Natural killer cell (primary cell): ENCODE measurements at regions not wholly inside any gene's neighbourhood (a gene's known extent, or its start where the extent isn't known, plus 50 kb on each side); places are given as distances from the start of the nearest gene placed in this dataset.

Experiments used
- ATAC-seq, 3 donors: fragments of 150-1000 bp in 2 of 3; fragments of 200-7000 bp in 1 of 3; cut with Tn5 transposase; 1 replicate in 1 of 3; 2 replicates in 2 of 3; pipeline ENCODE4 v1.10.0; 2021; ENCODE audit warnings: mild to moderate bottlenecking in 2 of 3, moderate library complexity in 2 of 3
- DNase-seq, 2 donors: peaks; one replicate each; pipeline versions ENCODE4 v3.0.0 to v3.0.0-alpha.2; 2013 to 2021; ENCODE audit warnings: mixed read lengths in 1 of 2
- H3K27ac ChIP-seq: one replicate; pipeline ENCODE4 v1.5.1; 2013; ENCODE audit warnings: mild to moderate bottlenecking, low read length
- H3K27me3 ChIP-seq: one replicate; pipeline ENCODE4 v1.6.1; 2013; ENCODE audit warnings: low read length; ENCODE audit not compliant: control insufficient read depth, insufficient read depth
- H3K36me3 ChIP-seq: one replicate; pipeline ENCODE4 v1.6.1; 2013; ENCODE audit warnings: low read length; ENCODE audit not compliant: control insufficient read depth, insufficient read depth
- H3K4me1 ChIP-seq: one replicate; pipeline ENCODE4 v1.6.1; 2013; ENCODE audit warnings: low read length; ENCODE audit not compliant: control insufficient read depth, insufficient read depth
- H3K4me3 ChIP-seq: one replicate; pipeline ENCODE4 v1.5.1; 2013; ENCODE audit warnings: low read length
- H3K9me3 ChIP-seq: one replicate; pipeline ENCODE4 v1.6.1; 2013; ENCODE audit warnings: low read length; ENCODE audit not compliant: control insufficient read depth, insufficient read depth
- H3K27ac Mint-ChIP-seq, 2 donors: one replicate each; pipeline ENCODE4 v1.8.0; 2022; ENCODE audit warnings: mild to moderate bottlenecking in 2 of 2, mixed read lengths in 2 of 2, moderate library complexity in 1 of 2
- H3K27me3 Mint-ChIP-seq, 2 donors: one replicate each; pipeline ENCODE4 v1.8.0; 2022; ENCODE audit warnings: low read depth in 2 of 2, mixed read lengths in 2 of 2
- H3K36me3 Mint-ChIP-seq: one replicate; pipeline ENCODE4 v1.8.0; 2022; ENCODE audit warnings: mixed read lengths
- H3K4me1 Mint-ChIP-seq, 2 donors: one replicate each; pipeline ENCODE4 v1.8.0; 2022; ENCODE audit warnings: mixed read lengths in 2 of 2
- H3K4me3 Mint-ChIP-seq: one replicate; pipeline ENCODE4 v1.8.0; 2022; ENCODE audit warnings: mild to moderate bottlenecking, moderate library complexity, mixed read lengths
- H3K9me3 Mint-ChIP-seq, 2 donors: one replicate each; pipeline ENCODE4 v1.8.0; 2022; ENCODE audit warnings: mixed read lengths in 2 of 2
- WGBS: methylation state at CpG from one replicate; pipeline ENCODE4 v1.1.7; 2013; ENCODE audit warnings: missing lambda C conversion rate; ENCODE audit not compliant: insufficient coverage; 5-methylcytosine and 5-hydroxymethylcytosine counted together
- intact Hi-C: fragments of 100-400 bp; cut with micrococcal nuclease; formaldehyde crosslinking; loops from one replicate; pipeline ENCODE4 v1.14.2; 2022
- TF ChIP-seq, protein P1 (sequence below): fragments of 200-600 bp; IDR thresholded peaks from one replicate; pipeline ENCODE4 v1.8.0; 2022; ENCODE audit warnings: antibody characterized with exemption

DNA sequence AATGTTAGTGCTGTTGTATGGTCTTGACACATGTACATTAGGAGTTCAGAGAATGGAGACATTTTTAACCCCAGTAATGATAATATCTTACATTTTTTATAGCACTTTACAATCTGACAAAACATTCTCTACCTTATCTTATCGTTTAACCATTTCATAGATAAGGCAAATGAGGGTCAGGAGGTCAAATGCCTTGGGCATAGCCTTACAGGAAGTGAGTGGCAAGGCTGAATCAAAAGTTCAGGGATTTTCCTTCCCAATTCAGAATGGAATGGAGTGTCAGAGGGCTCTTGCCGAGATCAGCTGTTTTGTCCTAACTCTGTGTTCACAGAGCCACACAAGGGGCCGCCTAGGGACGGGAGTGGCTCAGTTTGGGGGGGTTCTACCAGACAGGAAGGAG lies 57.6 kb upstream of the AK4 start:
- peak in 1 of 3 donors; percentile 38 for ATAC-seq
- Mint-ChIP-seq H3K9me3 (no peaks in the 10 kb centered on the region), H3K4me1 (peaks cover 5 to 8% of the 10 kb centered on the region in 2 donors), H3K27ac (no peak overlapping the region), H3K4me3 (no peak overlapping the region), H3K27me3 (peaks cover under 1 to 7% of the 10 kb centered on the region in 2 donors), H3K36me3 (no peaks in the 10 kb centered on the region)
- no peaks in the 10 kb centered on the region for H3K27me3 ChIP-seq
- DNase-seq, result no peak
- H3K27ac ChIP-seq, result no peak overlapping the region
- no peak overlapping the region for H3K4me3 ChIP-seq
- no peaks in the 10 kb centered on the region for H3K9me3 ChIP-seq
- intact Hi-C loops, result no loop called here
- no peaks in the 10 kb centered on the region for H3K36me3 ChIP-seq
- 79% methylated on average over 4 of the region's 4 CpGs for WGBS
- TF ChIP-seq, protein P1, sequence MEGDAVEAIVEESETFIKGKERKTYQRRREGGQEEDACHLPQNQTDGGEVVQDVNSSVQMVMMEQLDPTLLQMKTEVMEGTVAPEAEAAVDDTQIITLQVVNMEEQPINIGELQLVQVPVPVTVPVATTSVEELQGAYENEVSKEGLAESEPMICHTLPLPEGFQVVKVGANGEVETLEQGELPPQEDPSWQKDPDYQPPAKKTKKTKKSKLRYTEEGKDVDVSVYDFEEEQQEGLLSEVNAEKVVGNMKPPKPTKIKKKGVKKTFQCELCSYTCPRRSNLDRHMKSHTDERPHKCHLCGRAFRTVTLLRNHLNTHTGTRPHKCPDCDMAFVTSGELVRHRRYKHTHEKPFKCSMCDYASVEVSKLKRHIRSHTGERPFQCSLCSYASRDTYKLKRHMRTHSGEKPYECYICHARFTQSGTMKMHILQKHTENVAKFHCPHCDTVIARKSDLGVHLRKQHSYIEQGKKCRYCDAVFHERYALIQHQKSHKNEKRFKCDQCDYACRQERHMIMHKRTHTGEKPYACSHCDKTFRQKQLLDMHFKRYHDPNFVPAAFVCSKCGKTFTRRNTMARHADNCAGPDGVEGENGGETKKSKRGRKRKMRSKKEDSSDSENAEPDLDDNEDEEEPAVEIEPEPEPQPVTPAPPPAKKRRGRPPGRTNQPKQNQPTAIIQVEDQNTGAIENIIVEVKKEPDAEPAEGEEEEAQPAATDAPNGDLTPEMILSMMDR, result no peak
- H3K4me1 ChIP-seq, result peaks cover 5% of the 10 kb centered on the region

DNA sequence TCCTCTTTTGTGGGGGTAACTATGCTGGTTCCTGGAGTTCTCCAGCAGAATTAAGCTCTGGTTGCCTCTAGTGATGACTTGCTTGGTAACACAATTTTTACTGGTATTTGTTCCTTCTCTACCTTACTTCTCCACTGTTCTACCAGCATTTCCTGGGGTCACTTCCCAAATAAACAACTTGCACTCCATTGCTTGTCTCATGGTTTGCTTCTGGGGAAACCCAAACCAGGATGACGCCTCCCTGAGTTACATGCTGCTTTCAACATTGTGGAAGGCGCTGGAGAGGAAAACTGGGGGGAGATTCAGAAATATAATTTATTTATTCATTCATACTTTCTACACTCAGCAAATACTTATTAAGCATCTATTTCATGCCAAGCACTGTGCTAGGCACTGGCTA lies 55.3 kb upstream of the AK4 start:
- H3K27me3 ChIP-seq, result no peaks in the 10 kb centered on the region
- intact Hi-C loops, result no loop called here
- no peaks in the 10 kb centered on the region for H3K9me3 Mint-ChIP-seq
- H3K27me3 Mint-ChIP-seq, result peaks cover 4 to 7% of the 10 kb centered on the region in 2 donors
- no peak overlapping the region for H3K27ac Mint-ChIP-seq
- no peaks in the 10 kb centered on the region for H3K36me3 ChIP-seq
- TF ChIP-seq, protein P1, result no peak
- no peak for DNase-seq
- H3K4me3 ChIP-seq, result no peak overlapping the region
- H3K4me1 ChIP-seq, result peaks cover 5% of the 10 kb centered on the region
- H3K36me3 Mint-ChIP-seq, result no peaks in the 10 kb centered on the region
- H3K4me1 Mint-ChIP-seq, result peaks cover 5 to 8% of the 10 kb centered on the region in 2 donors
- H3K27ac ChIP-seq, result no peak overlapping the region
- H3K9me3 ChIP-seq, result no peaks in the 10 kb centered on the region
- no peak for ATAC-seq
- WGBS, result no CpG with 5 or more reads among the region's 2 CpGs
- H3K4me3 Mint-ChIP-seq, result no peak overlapping the region

DNA sequence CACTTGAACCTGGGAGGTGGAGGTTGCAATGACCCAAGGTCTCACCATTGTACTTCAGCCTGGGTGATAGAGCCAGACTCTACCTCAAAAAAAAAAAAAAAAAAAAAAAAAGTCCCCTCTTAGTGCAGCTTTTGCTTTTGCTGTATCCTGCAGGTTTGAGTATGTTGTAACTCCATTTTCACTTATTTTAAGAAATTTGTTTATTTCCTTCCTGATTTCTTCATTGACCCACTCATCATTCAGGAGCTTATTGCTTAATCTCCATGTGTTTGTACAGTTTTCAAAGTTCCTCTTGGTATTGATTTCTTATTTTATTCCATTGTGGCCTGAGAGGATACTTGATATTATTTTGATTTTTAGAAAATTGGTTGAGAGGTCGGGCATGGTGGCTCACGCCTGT lies 50.9 kb upstream of the AK4 start:
- TF ChIP-seq, protein P1, result no peak
- Mint-ChIP-seq H3K27me3 (peaks cover 7 to 9% of the 10 kb centered on the region in 2 donors), H3K36me3 (peaks cover 8% of the 10 kb centered on the region), H3K4me1 (no peaks in the 10 kb centered on the region), H3K27ac (no peak overlapping the region), H3K4me3 (no peak overlapping the region), H3K9me3 (peaks cover 2 to 6% of the 10 kb centered on the region in 2 donors)
- Histone ChIP-seq H3K36me3 (no peaks in the 10 kb centered on the region), H3K4me1 (no peaks in the 10 kb centered on the region), H3K4me3 (no peak overlapping the region), H3K9me3 (peaks cover 11% of the 10 kb centered on the region), H3K27ac (no peak overlapping the region), H3K27me3 (no peaks in the 10 kb centered on the region)
- no peak for ATAC-seq
- WGBS, result 93% methylated on average over 2 of the region's 2 CpGs
- DNase-seq, result no peak
- intact Hi-C loops, result no loop called here
